Tibial nerve (tissue), 4 donors: ENCODE measurements at regions not wholly inside any gene's neighbourhood (a gene's known extent, or its start where the extent isn't known, plus 50 kb on each side); places are given as distances from the start of the nearest gene placed in this dataset.
"Not testable (repeated sequence)": the region's sequence is repeated elsewhere in the genome, so short reads cannot be mapped to it uniquely, and the experiment has no call there.

Experiments
- DNase-seq, 2 donors: peaks; one replicate each; pipeline ENCODE4 v3.0.0-alpha.2; 2019; ENCODE audit warnings: low spot score in 2 of 2
- H3K27ac ChIP-seq, 4 donors: fragments of 200-600 bp; sonication (generic) in 3 of 4; one replicate each; pipeline ENCODE4 v1.5.1; 2017 to 2019; ENCODE audit warnings: mild to moderate bottlenecking in 1 of 4
- H3K27me3 ChIP-seq, 2 donors: fragments of 200-600 bp; sonication (generic) in 1 of 2; one replicate each; pipeline versions ENCODE4 v1.5.1 to v1.6.0; 2017 to 2019
- H3K36me3 ChIP-seq, 3 donors: fragments of 200-600 bp; sonication (generic); one replicate each; pipeline ENCODE4 v1.5.1; 2018 to 2019
- H3K4me1 ChIP-seq, 4 donors: fragments of 200-600 bp; sonication (generic) in 3 of 4; one replicate each; pipeline ENCODE4 v1.5.1; 2017 to 2019
- H3K4me3 ChIP-seq, 4 donors: fragments of 200-600 bp; sonication (generic) in 3 of 4; one replicate each; pipeline ENCODE4 v1.5.1; 2017 to 2019; ENCODE audit warnings: mild to moderate bottlenecking in 1 of 4, moderate library complexity in 1 of 4
- H3K9me3 ChIP-seq, 4 donors: fragments of 200-600 bp; sonication (generic) in 3 of 4; one replicate each; pipeline ENCODE4 v1.5.1; 2017 to 2019
- CTCF ChIP-seq, 5 experiments: fragments of 200-600 bp in 3 of 5; fragments of 450-650 bp in 2 of 5; sonication (generic) in 3 of 5; IDR thresholded peaks; one replicate each; pipeline ENCODE4 v1.5.1; 2016 to 2019; ENCODE audit warnings: antibody characterized with exemption in 5 of 5, mild to moderate bottlenecking in 3 of 5, moderate library complexity in 2 of 5
- EP300 ChIP-seq, 2 donors: sonication (generic); formaldehyde crosslinking; IDR thresholded peaks; one replicate each; pipeline ENCODE4 v1.6.1; 2017; ENCODE audit warnings: antibody characterized with exemption in 2 of 2, mild to moderate bottlenecking in 1 of 2
- POLR2A ChIP-seq, 2 donors: fragments of 450-650 bp; IDR thresholded peaks; one replicate each; pipeline ENCODE4 v1.6.1; 2017; ENCODE audit warnings: antibody characterized with exemption in 2 of 2, mild to moderate bottlenecking in 2 of 2, moderate library complexity in 2 of 2
- WGBS, 2 donors: methylation state at CpG; one replicate each; pipeline ENCODE4 v1.1.5; 2018; 5-methylcytosine and 5-hydroxymethylcytosine counted together

DNA sequence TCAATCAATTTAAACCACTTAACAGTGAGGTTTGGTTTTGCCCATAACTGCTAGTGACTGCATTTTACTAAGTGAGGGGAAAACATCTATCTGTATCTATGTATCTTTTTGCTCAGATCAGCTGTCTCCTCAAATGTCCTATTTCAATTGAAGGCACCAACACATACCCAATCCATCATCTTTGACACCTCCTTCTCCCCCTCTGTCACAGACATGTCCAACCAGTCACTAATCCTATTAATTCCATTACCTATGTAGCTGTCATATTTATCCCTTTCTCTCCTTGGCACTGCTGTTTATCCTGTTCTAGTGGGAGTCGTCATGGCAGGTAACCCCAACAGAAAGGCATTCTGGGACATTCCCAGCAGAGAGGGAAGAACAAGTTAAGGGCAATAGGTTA, 975.2 kb upstream of the AUTS2 start:
- no peaks in the 10 kb centered on the region for H3K4me1 ChIP-seq
- H3K4me3 ChIP-seq = no peak overlapping the region
- DNase-seq = no peak
- 79 to 82% methylated on average over 1 of the region's 1 CpG for WGBS, 2 donors
- no peaks in the 10 kb centered on the region for H3K27me3 ChIP-seq
- no peak overlapping the region for H3K27ac ChIP-seq
- no peak for TF ChIP-seq CTCF (IDR thresholded peaks at IDR 0.05)
- no peak for TF ChIP-seq POLR2A (IDR thresholded peaks at IDR 0.05)
- no peak for TF ChIP-seq EP300 (IDR thresholded peaks at IDR 0.05)
- no peaks in the 10 kb centered on the region for H3K9me3 ChIP-seq
- no peaks in the 10 kb centered on the region for H3K36me3 ChIP-seq

DNA sequence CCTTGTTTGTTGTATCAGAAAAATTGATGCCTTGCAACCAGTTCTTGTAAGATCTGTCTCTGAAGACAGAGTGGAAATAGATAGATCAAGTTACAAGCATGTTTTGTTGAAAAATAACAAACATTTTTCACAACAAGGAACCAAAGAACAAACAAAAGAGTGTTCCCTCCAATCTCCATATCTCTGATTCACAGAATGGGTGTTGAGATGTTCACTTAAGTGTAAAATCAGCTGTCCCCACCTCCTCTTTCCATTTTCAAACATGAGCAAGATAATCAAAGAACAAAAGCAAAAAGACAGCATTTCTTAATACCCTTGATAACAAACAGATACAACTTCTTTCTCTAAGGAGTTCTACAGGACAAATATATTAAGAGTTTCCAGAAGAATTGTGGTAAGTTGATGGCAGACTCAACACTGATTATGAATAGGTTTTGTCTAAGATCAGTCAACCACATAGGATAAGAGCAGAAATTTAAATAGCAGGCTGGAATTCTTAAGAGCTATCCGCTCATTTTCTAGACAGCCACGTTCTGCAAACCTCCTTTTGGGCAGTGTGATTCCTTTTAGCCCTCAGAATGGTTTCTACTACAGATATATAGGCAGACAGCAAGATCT, 970.9 kb upstream of the AUTS2 start:
- 57 to 68% methylated on average over 2 of the region's 2 CpGs for WGBS, 2 donors

GRCh38 chr7:68630914-68631313, 967.4 kb upstream of the AUTS2 start:
- 93 to 94% methylated on average over 3 of the region's 3 CpGs for WGBS, 2 donors
- H3K27me3 ChIP-seq, H3K4me3 ChIP-seq, H3K27ac ChIP-seq, H3K9me3 ChIP-seq, H3K4me1 ChIP-seq, H3K36me3 ChIP-seq, DNase-seq: not testable (repeated sequence)

More for the DNA sequence above, 970.9 kb upstream of the AUTS2 start:
- Histone ChIP-seq H3K36me3 (no peaks in the 10 kb centered on the region), H3K27ac (no peak overlapping the region), H3K4me1 (no peaks in the 10 kb centered on the region), H3K27me3 (no peaks in the 10 kb centered on the region), H3K4me3 (no peak overlapping the region), H3K9me3 (no peaks in the 10 kb centered on the region)
- TF ChIP-seq POLR2A (IDR thresholded peaks at IDR 0.05) (no peak), CTCF (IDR thresholded peaks at IDR 0.05) (no peak), EP300 (IDR thresholded peaks at IDR 0.05) (no peak)
- no peak for DNase-seq

DNA sequence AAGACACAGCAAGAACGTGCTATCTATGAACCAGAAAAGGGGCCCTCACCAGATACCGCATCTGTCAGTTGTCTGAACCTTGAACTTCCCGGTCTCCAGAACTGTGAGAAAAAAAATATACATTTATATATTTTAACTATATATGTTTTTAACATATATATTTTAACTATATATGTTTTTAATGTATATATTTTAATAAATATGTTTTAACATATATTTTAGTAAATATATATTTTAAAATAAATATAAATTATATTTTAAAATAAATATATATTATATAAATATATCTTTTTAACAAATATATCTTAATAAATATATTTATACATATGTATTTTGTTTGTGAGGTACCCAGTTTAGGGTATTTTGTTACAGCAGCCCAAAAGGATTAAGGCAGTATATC, 958.2 kb upstream of the AUTS2 start:
- H3K36me3 ChIP-seq = no peaks in the 10 kb centered on the region
- peaks cover 0 to 21% (median 1%) of the 10 kb centered on the region in 4 donors for H3K9me3 ChIP-seq
- no peaks in the 10 kb centered on the region for H3K27me3 ChIP-seq
- no peak overlapping the region for H3K4me3 ChIP-seq
- WGBS, 2 donors = 88 to 94% methylated on average over 3 of the region's 3 CpGs
- H3K4me1 ChIP-seq = no peaks in the 10 kb centered on the region
- H3K27ac ChIP-seq = no peak overlapping the region
- no peak for TF ChIP-seq CTCF (IDR thresholded peaks at IDR 0.05)
- no peak for TF ChIP-seq POLR2A (IDR thresholded peaks at IDR 0.05)
- no peak for TF ChIP-seq EP300 (IDR thresholded peaks at IDR 0.05)
- no peak for DNase-seq

DNA sequence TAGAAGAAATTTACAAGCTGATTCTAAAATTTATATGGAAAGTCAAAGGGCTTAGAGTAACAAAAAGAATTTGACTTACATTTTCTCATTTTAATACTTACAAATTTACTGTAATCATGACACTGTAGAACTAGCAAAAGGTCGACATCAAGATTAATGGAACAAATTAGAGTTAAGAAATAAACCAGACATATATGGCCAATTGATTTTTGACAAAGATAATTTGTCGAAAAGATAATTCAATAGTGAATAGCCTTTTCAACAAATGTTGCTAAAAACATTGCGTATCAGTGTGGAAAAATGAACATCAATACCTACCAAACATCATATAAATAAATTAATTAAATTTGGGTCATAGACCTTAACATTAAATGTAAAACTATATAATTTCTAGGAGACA, 955.5 kb upstream of the AUTS2 start:
- H3K4me3 ChIP-seq = no peak overlapping the region
- no peaks in the 10 kb centered on the region for H3K27me3 ChIP-seq
- H3K27ac ChIP-seq = no peak overlapping the region
- WGBS, 2 donors = 85 to 89% methylated on average over 3 of the region's 3 CpGs
- H3K4me1 ChIP-seq = no peaks in the 10 kb centered on the region
- no peak for TF ChIP-seq EP300 (IDR thresholded peaks at IDR 0.05)
- TF ChIP-seq CTCF (IDR thresholded peaks at IDR 0.05) = no peak
- TF ChIP-seq POLR2A (IDR thresholded peaks at IDR 0.05) = no peak
- H3K9me3 ChIP-seq = peaks cover 0 to 14% (median 1%) of the 10 kb centered on the region in 4 donors
- DNase-seq = no peak
- H3K36me3 ChIP-seq = no peaks in the 10 kb centered on the region

DNA sequence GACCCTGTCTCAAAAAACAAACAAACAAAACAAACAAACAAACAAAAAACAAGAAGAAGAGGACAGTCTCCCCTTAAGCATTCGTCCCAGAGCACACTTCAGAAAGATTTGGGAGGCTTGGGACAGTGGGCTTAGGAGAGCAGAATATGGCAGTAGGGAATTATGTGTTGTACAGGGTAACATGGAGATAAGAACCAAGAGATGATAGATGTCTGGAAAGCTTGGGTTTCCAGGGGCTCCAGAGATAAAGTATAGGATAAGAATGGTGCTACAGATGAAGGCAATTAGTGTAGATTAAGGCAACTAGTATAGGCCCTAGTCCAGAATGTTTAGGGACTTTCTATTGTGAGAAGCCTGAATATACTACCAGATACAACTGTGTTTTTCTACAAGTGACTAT, 934.9 kb upstream of the AUTS2 start:
- Histone ChIP-seq H3K4me3 (no peak overlapping the region), H3K27me3 (no peaks in the 10 kb centered on the region), H3K4me1 (no peaks in the 10 kb centered on the region), H3K27ac (no peak overlapping the region), H3K9me3 (no peaks in the 10 kb centered on the region), H3K36me3 (no peaks in the 10 kb centered on the region)
- WGBS, 2 donors = 90 to 95% methylated on average over 1 of the region's 1 CpG
- no peak for TF ChIP-seq CTCF (IDR thresholded peaks at IDR 0.05)
- TF ChIP-seq POLR2A (IDR thresholded peaks at IDR 0.05) = no peak
- TF ChIP-seq EP300 (IDR thresholded peaks at IDR 0.05) = no peak
- no peak for DNase-seq
